ENCODE measurements at regions not wholly inside any gene's neighbourhood (a gene's known extent, or its start where the extent isn't known, plus 50 kb on each side); places are given as distances from the start of the nearest gene placed in this dataset.

DNA sequence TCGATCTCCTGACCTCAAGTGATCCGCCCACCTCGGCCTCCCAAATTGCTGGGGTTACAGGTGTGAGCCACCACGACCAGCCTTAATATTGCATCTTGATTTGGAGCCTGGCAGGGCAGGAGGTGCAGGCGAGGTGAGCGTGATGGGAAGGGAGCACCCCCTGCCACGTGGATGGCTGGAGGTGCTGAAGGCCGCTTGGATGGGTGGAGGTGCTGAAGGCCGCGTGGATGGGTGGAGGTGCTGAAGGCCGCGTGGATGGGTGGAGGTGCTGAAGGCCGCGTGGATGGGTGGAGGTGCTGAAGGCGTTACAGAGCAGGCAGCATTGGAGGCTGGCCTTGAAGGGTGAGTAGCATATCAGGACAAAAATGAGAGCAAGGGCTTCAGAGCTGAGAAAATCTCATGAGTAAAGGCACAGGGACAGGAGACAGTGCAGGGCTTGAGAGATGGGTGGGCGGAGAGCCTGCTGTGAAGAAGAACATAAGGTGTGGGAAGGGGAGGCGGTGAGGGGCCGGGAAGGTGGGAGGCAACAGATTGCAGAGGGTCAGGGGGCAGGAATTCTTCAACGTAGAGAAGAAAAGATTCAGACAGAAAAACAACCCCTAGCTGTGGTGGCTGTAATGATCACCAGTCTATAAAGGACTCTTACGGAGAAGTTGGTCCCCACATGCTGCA lies 101.7 kb upstream of the SEC14L1 start:
- no peak for TF ChIP-seq POLR2A (IDR thresholded peaks at IDR 0.05)
- TF ChIP-seq, protein P1, sequence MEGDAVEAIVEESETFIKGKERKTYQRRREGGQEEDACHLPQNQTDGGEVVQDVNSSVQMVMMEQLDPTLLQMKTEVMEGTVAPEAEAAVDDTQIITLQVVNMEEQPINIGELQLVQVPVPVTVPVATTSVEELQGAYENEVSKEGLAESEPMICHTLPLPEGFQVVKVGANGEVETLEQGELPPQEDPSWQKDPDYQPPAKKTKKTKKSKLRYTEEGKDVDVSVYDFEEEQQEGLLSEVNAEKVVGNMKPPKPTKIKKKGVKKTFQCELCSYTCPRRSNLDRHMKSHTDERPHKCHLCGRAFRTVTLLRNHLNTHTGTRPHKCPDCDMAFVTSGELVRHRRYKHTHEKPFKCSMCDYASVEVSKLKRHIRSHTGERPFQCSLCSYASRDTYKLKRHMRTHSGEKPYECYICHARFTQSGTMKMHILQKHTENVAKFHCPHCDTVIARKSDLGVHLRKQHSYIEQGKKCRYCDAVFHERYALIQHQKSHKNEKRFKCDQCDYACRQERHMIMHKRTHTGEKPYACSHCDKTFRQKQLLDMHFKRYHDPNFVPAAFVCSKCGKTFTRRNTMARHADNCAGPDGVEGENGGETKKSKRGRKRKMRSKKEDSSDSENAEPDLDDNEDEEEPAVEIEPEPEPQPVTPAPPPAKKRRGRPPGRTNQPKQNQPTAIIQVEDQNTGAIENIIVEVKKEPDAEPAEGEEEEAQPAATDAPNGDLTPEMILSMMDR (IDR thresholded peaks at IDR 0.05), result no peak
